SJSA1 (cell line): ENCODE measurements at regions not wholly inside any gene's neighbourhood (a gene's known extent, or its start where the extent isn't known, plus 50 kb on each side); places are given as distances from the start of the nearest gene placed in this dataset.
"Not testable (repeated sequence)": the region's sequence is repeated elsewhere in the genome, so short reads cannot be mapped to it uniquely, and the experiment has no call there.

Source experiments
- DNase-seq, 2 experiments: peaks; one replicate each; pipeline ENCODE4 v3.0.0-alpha.2; 2015 to 2020; ENCODE audit warnings: low spot score in 2 of 2, low read depth in 1 of 2
- H3K27ac ChIP-seq: fragments of 250-450 bp; sonication (Bioruptor Pico); 2 replicates; pipeline ENCODE4 v1.5.1; 2020; ENCODE audit warnings: mild to moderate bottlenecking, moderate library complexity
- H3K27me3 ChIP-seq: fragments of 250-450 bp; sonication (Bioruptor Pico); replicated peaks from 2 replicates; pipeline ENCODE4 v1.5.1; 2020; ENCODE audit warnings: mild to moderate bottlenecking, moderate library complexity
- H3K36me3 ChIP-seq: fragments of 250-450 bp; sonication (Bioruptor Pico); 2 replicates; pipeline ENCODE4 v1.5.1; 2020; ENCODE audit warnings: mild to moderate bottlenecking
- H3K4me1 ChIP-seq: fragments of 250-450 bp; sonication (Bioruptor Pico); replicated peaks from 2 replicates; pipeline ENCODE4 v1.6.1; 2021; ENCODE audit warnings: mild to moderate bottlenecking
- H3K4me3 ChIP-seq: fragments of 250-450 bp; sonication (Bioruptor Pico); 2 replicates; pipeline ENCODE4 v1.5.1; 2020; ENCODE audit warnings: mild to moderate bottlenecking
- H3K9me3 ChIP-seq: fragments of 250-450 bp; sonication (Bioruptor Pico); replicated peaks from 2 replicates; pipeline ENCODE4 v1.5.1; 2020; ENCODE audit warnings: mild to moderate bottlenecking

GRCh38 chr12:84150201-84150600 lies 762.4 kb downstream of the SLC6A15 start:
- Histone ChIP-seq H3K4me3 (no peak overlapping the region), H3K9me3 (no peaks in the 10 kb centered on the region; the same call in none of the 2 replicates), H3K4me1 (no peaks in the 10 kb centered on the region), H3K27me3 (no peaks in the 10 kb centered on the region), H3K36me3 (no peaks in the 10 kb centered on the region), H3K27ac (no peak overlapping the region)
- DNase-seq: no peak

DNA sequence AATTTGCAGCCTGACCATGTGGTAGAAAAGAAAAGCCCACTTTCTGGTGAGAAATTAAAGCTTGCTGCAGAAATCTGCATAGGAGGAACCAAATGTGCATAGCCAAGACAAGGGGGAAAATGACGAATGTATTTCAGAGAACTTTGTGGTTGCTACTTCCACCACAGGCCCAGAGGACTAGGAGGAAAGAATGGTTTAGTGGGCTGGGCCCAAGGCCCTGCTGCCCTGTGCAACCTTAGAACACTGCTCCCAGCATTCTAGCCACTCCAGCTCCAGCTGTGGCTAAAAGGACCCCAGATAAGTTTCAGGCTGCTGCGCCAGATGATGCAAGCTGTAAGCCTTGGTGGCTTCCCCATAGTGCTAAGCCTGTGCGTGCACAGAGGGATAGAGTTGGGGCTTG lies 764.3 kb downstream of the SLC6A15 start:
- H3K27ac ChIP-seq: no peak overlapping the region
- H3K9me3 ChIP-seq: no peaks in the 10 kb centered on the region; the same call in none of the 2 replicates
- no peaks in the 10 kb centered on the region for H3K27me3 ChIP-seq
- no peak overlapping the region for H3K4me3 ChIP-seq
- no peak for DNase-seq
- H3K4me1 ChIP-seq: no peaks in the 10 kb centered on the region
- H3K36me3 ChIP-seq: no peaks in the 10 kb centered on the region

DNA sequence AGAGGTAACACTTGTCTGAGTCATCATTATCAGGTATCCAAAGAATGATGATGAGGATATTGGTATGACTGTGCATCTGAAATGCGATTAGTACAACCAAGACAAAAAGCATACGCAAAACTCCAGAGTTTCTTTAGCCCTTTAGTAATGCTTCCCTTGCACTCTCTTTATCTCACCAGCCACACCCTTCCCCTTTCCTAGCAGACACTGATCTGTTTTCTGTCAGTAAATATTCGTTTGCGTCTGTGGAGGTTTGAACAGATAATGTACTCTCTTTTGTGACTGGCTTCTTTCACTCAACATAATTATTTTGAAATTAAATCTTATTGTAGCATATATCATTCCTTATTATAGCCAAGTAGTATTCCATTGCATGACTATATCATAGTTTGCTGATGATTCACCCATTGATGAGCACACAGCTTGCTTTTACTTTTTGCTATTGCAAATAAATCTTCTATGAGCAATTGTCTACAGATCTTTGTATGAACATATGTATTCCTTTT lies 775.7 kb downstream of the SLC6A15 start:
- H3K4me1 ChIP-seq: no peaks in the 10 kb centered on the region
- no peak overlapping the region for H3K4me3 ChIP-seq
- no peak overlapping the region for H3K27ac ChIP-seq
- 0 out of 2 replicates have a peak, but pooled peaks cover 4% of the 10 kb centered on the region for H3K9me3 ChIP-seq
- H3K27me3 ChIP-seq: no peaks in the 10 kb centered on the region
- H3K36me3 ChIP-seq: no peaks in the 10 kb centered on the region
- DNase-seq: no peak

DNA sequence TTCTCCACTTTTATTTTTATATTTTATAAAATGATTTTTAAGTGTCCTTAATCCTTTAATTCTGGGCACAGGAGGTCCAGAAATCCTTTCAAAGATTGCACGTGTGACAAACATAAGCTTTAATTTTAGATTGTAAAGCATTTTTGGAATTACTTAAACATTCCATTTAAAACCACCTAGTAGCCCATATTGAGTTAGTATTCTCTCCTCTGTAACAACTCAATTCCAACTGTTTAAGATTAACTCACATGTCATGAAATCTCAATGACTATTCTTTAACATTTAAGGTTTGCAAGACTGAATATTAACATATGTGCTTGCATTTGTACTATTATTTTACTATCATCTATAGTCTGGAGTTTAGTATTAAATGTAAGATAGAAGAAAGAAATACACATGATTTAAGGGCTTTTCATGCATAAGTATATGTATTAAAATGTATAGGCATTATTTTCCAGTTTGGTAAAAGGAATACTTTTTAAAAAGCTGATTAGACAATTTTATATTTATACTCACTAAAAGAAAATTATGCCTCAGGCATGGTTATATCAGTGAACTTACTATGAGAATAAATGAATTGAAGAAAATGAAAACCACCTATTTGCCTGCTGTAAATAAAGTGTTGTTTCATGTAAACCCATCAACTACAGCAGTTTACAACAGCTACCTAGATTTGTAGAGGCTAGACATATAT lies 776.9 kb downstream of the SLC6A15 start:
- Histone ChIP-seq H3K4me3 (no peak overlapping the region), H3K27ac (no peak overlapping the region), H3K36me3 (no peaks in the 10 kb centered on the region), H3K4me1 (no peaks in the 10 kb centered on the region), H3K27me3 (no peaks in the 10 kb centered on the region), H3K9me3 (0 out of 2 replicates have a peak, but pooled peaks cover 4% of the 10 kb centered on the region)
- no peak for DNase-seq

- Histone ChIP-seq H3K9me3 (0 out of 2 replicates have a peak, but pooled peaks cover 2% of the 10 kb centered on the region), H3K4me3 (no peak overlapping the region), H3K27ac (no peak overlapping the region), H3K4me1 (no peaks in the 10 kb centered on the region), H3K27me3 (no peaks in the 10 kb centered on the region), H3K36me3 (no peaks in the 10 kb centered on the region)
- DNase-seq: no peak
These were observed 777.7 kb downstream of the SLC6A15 start for GRCh38 chr12:84134797-84135366.

DNA sequence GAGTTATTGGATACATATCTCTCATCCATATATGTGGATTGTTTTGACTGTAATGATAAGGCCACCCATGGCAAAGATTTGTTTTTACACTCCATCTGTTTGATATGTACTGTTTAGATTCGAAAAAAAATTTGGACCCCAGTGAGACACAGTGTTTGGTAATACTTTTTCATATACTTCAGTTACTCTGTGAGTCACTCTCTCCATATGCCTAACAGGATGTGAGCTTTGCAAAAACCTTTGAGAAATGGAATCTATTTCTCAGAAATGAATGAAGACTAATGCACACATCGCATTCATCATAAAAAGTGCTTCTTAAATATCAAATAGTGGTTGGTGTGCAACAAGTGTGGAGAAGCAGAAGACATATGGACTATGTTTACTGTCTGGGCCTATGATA lies 781.5 kb downstream of the SLC6A15 start:
- no peaks in the 10 kb centered on the region for H3K4me1 ChIP-seq
- DNase-seq: no peak

GRCh38 chr12:84128117-84128991 lies 784.2 kb downstream of the SLC6A15 start:
- DNase-seq: no peak
- Histone ChIP-seq H3K36me3 (no peaks in the 10 kb centered on the region), H3K9me3 (no peaks in the 10 kb centered on the region), H3K4me1 (no peaks in the 10 kb centered on the region), H3K27me3 (no peaks in the 10 kb centered on the region), H3K4me3 (no peak overlapping the region), H3K27ac (no peak overlapping the region)

More for the DNA sequence above, 781.5 kb downstream of the SLC6A15 start:
- no peak overlapping the region for H3K27ac ChIP-seq
- no peaks in the 10 kb centered on the region for H3K27me3 ChIP-seq
- H3K4me3 ChIP-seq: no peak overlapping the region
- no peaks in the 10 kb centered on the region for H3K36me3 ChIP-seq
- H3K9me3 ChIP-seq: no peaks in the 10 kb centered on the region

DNA sequence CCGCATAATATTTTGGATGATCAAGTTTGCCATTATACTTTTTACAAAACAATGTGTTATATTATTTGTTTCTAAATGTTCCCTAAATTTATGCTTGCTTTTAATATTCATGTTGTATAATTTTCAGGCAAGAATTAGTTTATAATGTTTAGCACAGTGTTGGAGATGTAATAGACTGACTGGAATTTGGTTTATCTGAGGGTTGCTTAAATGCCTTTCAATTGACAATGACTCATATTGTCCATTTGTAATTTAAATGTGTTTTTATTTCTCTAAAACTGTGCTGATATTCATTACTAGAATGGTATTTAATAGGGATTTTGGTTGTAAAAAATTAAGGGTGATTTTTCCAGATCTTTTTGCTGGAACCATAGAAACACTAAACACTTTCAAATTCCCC lies 788.4 kb downstream of the SLC6A15 start:
- Histone ChIP-seq H3K9me3 (no peaks in the 10 kb centered on the region), H3K4me1 (no peaks in the 10 kb centered on the region), H3K27me3 (no peaks in the 10 kb centered on the region), H3K27ac (no peak overlapping the region), H3K4me3 (no peak overlapping the region), H3K36me3 (no peaks in the 10 kb centered on the region)
- DNase-seq: no peak

DNA sequence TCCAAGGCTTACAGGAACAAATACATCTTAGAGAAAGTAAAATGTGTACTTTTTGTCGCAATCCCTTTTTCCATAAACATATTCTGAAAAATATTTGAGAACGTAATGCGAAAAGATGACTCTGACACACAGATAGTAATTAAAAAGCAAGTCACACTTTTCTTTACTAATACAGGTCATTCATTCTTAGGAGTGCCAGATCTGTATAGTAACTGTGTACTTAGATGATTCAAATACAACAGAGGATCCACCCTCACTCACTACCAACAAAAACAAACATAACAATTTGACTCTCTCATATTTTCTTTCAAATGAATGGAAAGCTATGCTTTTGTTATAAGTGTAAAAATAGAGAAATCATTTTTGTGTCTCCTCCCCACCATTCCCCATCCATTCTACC lies 795.4 kb downstream of the SLC6A15 start:
- DNase-seq: no peak
- no peak overlapping the region for H3K27ac ChIP-seq
- H3K4me3 ChIP-seq: no peak overlapping the region
- peaks cover 5% of the 10 kb centered on the region; the same call in 1 of the 2 replicates for H3K9me3 ChIP-seq
- H3K36me3 ChIP-seq: no peaks in the 10 kb centered on the region
- H3K27me3 ChIP-seq: no peaks in the 10 kb centered on the region
- no peaks in the 10 kb centered on the region for H3K4me1 ChIP-seq

DNA sequence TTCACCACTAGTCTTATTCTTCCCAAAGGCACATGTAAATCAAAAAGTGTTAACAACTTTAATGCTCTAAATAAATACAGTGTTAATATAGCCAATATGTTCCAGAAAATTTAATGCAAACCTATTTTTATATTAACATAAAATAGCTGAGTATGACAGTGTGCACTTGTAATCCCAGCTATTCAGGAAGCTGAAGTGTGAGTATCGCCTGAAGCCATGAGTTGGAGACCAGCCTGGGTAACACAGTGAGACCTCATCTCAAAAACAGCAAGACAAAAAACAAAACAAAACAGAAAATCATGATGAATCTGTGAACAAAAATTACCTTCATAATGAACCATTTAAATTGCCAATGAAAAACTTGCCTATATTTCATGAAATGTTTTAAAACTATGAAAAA lies 798.9 kb downstream of the SLC6A15 start:
- peaks cover 12% of the 10 kb centered on the region; the same call in 1 of the 2 replicates for H3K9me3 ChIP-seq
- DNase-seq: no peak
- no peaks in the 10 kb centered on the region for H3K27me3 ChIP-seq
- no peak overlapping the region for H3K27ac ChIP-seq
- H3K4me3 ChIP-seq: no peak overlapping the region
- no peaks in the 10 kb centered on the region for H3K4me1 ChIP-seq
- no peaks in the 10 kb centered on the region for H3K36me3 ChIP-seq

GRCh38 chr12:84103886-84104285 lies 808.7 kb downstream of the SLC6A15 start:
- DNase-seq, H3K27ac ChIP-seq, H3K27me3 ChIP-seq, H3K36me3 ChIP-seq, H3K4me3 ChIP-seq, H3K4me1 ChIP-seq, H3K9me3 ChIP-seq: not testable (repeated sequence)

- H3K4me1 ChIP-seq: not testable (repeated sequence)
These were observed 810.6 kb downstream of the SLC6A15 start for GRCh38 chr12:84101963-84102362.

GRCh38 chr12:84099591-84099990 lies 813.0 kb downstream of the SLC6A15 start:
- H3K4me3 ChIP-seq, DNase-seq, H3K27me3 ChIP-seq: not testable (repeated sequence)

More at GRCh38 chr12:84101963-84102362, 810.6 kb downstream of the SLC6A15 start:
- not testable (repeated sequence) for H3K9me3 ChIP-seq, H3K36me3 ChIP-seq, H3K27ac ChIP-seq, DNase-seq, H3K27me3 ChIP-seq, H3K4me3 ChIP-seq

GRCh38 chr12:84091651-84092050 lies 820.9 kb downstream of the SLC6A15 start:
- Histone ChIP-seq H3K36me3 (no peaks in the 10 kb centered on the region), H3K27me3 (no peaks in the 10 kb centered on the region), H3K27ac (no peak overlapping the region), H3K4me3 (no peak overlapping the region), H3K9me3 (no peaks in the 10 kb centered on the region), H3K4me1 (no peaks in the 10 kb centered on the region)
- DNase-seq: no peak

More at GRCh38 chr12:84099591-84099990, 813.0 kb downstream of the SLC6A15 start:
- H3K36me3 ChIP-seq, H3K9me3 ChIP-seq, H3K4me1 ChIP-seq, H3K27ac ChIP-seq: not testable (repeated sequence)
